ENCODE measurements at regions not wholly inside any gene's neighbourhood (a gene's known extent, or its start where the extent isn't known, plus 50 kb on each side); places are given as distances from the start of the nearest gene placed in this dataset.

DNA sequence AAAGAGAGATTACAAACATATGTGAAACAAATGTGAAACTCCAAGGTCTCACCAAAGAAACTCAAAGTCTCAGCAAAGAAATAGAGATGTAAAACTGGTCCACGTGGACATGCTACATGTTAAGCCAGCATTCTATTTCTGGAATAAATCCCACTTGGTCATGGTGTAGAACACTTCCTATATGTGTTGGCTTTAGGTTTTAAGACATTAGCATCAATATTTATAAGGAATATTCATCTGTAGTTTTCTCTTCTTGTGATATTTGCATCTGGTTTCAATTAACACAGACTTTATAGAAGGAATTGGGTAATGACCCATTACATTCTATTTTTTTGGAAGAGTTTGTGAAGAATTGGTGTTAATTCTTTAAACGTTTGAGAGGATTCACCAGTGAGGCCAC is 133.1 kb downstream of the COPS8 start:
- Mint-ChIP-seq H3K36me3 (ENCODE audit: low read depth) (no peaks in the 10 kb centered on the region), H3K27me3 (ENCODE audit: insufficient read depth) (no peaks in the 10 kb centered on the region), H3K4me3 (no peak overlapping the region), H3K9me3 (no peaks in the 10 kb centered on the region), H3K27ac (no peak overlapping the region), H3K4me1 (ENCODE audit: low read depth) (no peaks in the 10 kb centered on the region)
- intact Hi-C loops (cut with micrococcal nuclease), result no loop called here
- no peak for DNase-seq (ENCODE audit: low spot score)

DNA sequence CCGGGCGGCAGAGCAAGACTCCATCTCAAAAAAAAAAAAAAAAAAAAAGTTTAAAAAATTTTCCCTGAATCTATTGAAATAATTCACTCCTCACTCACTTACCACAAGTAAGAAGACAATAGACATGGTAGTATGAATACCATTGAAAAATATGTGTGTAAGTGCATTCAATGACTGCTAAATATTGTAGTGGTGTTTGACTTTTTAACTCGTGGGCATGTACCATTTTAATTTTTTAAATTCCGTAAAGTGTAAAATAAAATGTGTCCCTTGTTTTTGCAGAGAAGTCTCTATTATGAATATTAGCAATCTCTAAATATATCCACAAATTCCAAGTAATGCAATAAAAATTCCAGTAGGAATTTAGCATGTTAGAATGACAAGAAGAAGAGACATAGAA is 134.1 kb downstream of the COPS8 start:
- no peak for DNase-seq (ENCODE audit: low spot score)
- Mint-ChIP-seq H3K36me3 (ENCODE audit: low read depth) (no peaks in the 10 kb centered on the region), H3K9me3 (no peaks in the 10 kb centered on the region), H3K27ac (no peak overlapping the region), H3K4me3 (no peak overlapping the region), H3K27me3 (ENCODE audit: insufficient read depth) (no peaks in the 10 kb centered on the region), H3K4me1 (ENCODE audit: low read depth) (no peaks in the 10 kb centered on the region)
- intact Hi-C loops (cut with micrococcal nuclease), result no loop called here

DNA sequence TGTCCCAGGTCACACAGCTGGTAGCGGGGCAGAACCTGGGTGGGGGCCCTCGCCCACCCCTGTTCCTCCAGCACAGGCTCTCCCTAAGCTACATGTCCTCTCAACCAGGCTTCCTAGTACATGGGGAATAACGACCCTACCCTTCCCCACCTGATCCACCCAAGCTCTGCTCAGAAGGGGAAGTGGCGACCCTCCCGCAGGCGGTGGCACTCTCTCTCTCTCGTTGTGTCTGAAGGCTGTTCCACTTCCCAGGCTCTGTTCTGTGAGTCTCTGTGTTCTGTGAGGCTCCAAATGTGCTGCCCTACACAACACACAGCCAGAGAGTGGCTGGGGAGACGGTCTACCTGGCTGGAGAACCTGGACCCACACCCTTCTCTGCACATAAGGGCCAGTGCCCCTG is 135.8 kb downstream of the COPS8 start:
- Mint-ChIP-seq H3K4me1 (ENCODE audit: low read depth) (no peaks in the 10 kb centered on the region), H3K36me3 (ENCODE audit: low read depth) (no peaks in the 10 kb centered on the region)

DNA sequence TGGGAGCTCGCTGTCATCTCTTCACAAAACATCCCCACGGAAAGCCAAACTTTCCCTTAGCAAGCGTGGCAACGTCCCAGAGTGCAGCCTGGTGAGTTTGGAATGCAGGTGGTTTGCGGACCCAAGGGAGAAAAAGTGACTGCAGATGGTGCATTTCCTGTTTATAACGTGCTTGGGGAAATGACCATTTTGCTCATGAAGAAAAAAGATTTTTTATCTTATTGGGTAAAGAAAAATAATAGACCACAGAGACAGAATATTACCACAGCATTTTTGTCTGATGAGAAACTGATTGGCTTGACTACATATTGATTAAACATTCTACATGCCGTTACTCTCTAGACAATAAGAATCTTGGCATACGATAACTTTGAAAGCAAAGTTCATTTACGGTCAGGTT is 136.5 kb downstream of the COPS8 start:
- intact Hi-C loops (cut with micrococcal nuclease), result no loop called here
- no peaks in the 10 kb centered on the region for H3K9me3 Mint-ChIP-seq

More for the DNA sequence above, 135.8 kb downstream of the COPS8 start:
- Mint-ChIP-seq H3K4me3 (no peak overlapping the region), H3K27me3 (ENCODE audit: insufficient read depth) (no peaks in the 10 kb centered on the region), H3K9me3 (no peaks in the 10 kb centered on the region), H3K27ac (no peak overlapping the region)
- no peak for DNase-seq (ENCODE audit: low spot score)
- intact Hi-C loops (cut with micrococcal nuclease), result no loop called here

DNA sequence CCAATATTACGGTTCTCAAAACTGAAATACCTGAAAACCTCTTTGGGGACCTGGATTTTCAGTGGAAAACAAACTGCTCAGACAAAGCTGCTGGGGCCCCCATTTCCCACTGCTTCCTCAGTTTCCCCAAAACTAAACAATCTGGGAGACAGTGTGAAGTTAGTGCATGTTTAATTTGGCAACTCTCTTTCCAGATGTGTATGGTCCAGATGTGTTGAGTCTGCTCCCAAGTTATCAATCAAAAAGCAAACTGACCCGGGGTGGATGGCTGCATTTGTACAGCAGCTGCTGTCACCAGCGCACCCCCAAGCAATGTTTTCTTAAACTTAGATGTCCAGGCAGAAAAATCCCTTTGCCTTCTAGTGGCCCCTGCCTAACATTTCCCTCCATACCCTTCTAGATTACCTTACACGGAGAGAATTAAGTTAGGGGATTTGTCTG is 136.9 kb downstream of the COPS8 start:
- Mint-ChIP-seq H3K27me3 (ENCODE audit: insufficient read depth) (no peaks in the 10 kb centered on the region), H3K4me1 (ENCODE audit: low read depth) (peaks cover 6% of the 10 kb centered on the region), H3K27ac (no peak overlapping the region), H3K36me3 (ENCODE audit: low read depth) (no peaks in the 10 kb centered on the region), H3K4me3 (no peak overlapping the region), H3K9me3 (no peaks in the 10 kb centered on the region)
- no peak for DNase-seq (ENCODE audit: low spot score)
- intact Hi-C loops (cut with micrococcal nuclease), result no loop called here

More for the DNA sequence above, 136.5 kb downstream of the COPS8 start:
- Mint-ChIP-seq H3K36me3 (ENCODE audit: low read depth) (no peaks in the 10 kb centered on the region), H3K27me3 (ENCODE audit: insufficient read depth) (no peaks in the 10 kb centered on the region), H3K4me3 (no peak overlapping the region), H3K4me1 (ENCODE audit: low read depth) (peaks cover 2% of the 10 kb centered on the region), H3K27ac (no peak overlapping the region)
- no peak for DNase-seq (ENCODE audit: low spot score)

DNA sequence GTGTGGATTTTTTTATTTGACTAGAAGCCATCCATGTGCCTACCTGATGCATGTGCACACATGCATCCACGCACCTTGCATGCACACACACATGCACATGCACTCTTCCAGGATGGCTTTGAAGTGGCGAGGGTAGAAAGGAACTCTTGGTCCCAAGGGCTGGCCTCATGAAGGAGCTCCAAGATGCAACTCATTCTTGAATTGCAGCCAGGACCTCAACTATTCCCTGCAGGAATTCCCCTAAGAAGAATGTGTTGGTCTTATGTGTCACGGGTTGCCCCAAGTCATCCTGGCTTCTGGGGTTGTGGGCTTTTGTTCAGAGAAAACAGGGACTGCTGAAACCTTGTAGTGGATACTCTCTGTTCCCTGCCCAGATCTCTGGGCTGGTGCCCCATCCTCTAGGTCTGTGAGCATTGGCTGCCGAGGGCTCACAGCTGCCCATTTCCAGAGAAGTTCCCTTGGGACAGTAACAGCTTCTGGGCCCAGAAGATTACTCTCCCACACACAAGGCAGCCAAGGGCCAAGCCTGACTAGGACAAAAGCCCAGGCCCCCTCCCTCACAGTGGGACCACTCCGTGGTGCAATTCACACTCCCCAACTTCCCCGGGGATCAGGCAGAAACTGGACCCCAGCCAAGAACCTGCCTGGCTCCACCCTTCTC is 137.6 kb downstream of the COPS8 start:
- H3K4me1 Mint-ChIP-seq (ENCODE audit: low read depth), result peaks cover 12% of the 10 kb centered on the region
- no peak overlapping the region for H3K4me3 Mint-ChIP-seq
- DNase-seq (ENCODE audit: low spot score), result no peak
- intact Hi-C loops (cut with micrococcal nuclease), result no loop called here
- H3K27ac Mint-ChIP-seq, result no peak overlapping the region
- H3K27me3 Mint-ChIP-seq (ENCODE audit: insufficient read depth), result no peaks in the 10 kb centered on the region
- no peaks in the 10 kb centered on the region for H3K9me3 Mint-ChIP-seq
- H3K36me3 Mint-ChIP-seq (ENCODE audit: low read depth), result no peaks in the 10 kb centered on the region

DNA sequence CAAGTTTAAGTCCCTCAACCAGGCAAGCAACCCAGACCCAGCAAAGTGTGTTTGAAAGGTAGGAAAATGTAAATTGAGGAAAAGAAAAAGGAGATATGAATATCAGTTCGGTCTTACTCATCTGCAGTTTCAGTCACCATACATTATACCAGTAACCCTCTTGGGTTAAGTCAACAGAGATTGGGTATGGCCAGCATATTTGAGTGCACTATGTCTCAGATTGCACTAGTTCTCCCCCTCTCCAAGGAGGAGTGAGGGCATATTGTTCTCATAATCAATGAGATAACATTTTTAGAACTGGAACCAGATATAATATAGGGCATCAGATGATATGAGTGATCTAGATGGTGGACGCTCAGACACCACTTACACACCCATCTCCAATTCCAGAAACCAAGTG is 141.5 kb downstream of the COPS8 start:
- H3K36me3 Mint-ChIP-seq (ENCODE audit: low read depth), result no peaks in the 10 kb centered on the region
- H3K9me3 Mint-ChIP-seq, result no peaks in the 10 kb centered on the region

DNA sequence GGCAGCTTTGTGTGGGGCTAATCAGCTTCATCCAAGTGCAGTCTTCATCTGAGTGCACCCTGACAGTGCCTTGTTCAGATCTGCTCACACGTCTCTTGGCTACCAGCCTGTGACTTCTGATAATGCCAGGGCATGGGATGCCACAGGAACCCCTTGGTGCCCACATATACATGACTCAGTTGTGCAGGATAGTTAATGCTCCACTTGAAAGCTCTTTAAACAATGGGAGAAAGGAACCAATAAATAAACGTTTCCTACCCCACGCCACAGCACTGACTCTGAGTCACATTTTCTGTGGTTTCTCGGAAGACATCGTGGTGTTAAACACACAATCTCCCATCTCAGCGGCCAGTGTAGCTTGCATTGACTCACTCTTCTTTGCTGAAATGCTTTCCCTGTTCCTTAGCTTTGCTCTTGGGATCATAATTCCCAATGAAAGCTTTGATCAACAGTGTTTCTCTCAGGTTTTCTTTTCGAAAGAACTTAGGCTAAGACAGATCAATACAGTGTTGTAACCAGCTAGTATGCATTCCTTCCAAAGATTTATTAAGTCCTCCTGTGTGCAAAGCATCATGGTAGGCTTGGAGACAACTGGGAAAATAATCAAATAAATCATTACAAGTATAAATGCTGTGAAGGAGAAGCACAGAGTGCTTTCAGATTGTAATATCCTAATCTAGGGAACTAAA is 142.0 kb downstream of the COPS8 start:
- Mint-ChIP-seq H3K4me1 (ENCODE audit: low read depth) (peaks cover 12% of the 10 kb centered on the region), H3K27ac (peak overlapping the region; percentile 34), H3K36me3 (ENCODE audit: low read depth) (no peaks in the 10 kb centered on the region), H3K4me3 (no peak overlapping the region), H3K9me3 (no peaks in the 10 kb centered on the region), H3K27me3 (ENCODE audit: insufficient read depth) (peaks cover under 1% of the 10 kb centered on the region)
- no peak for DNase-seq (ENCODE audit: low spot score)
- intact Hi-C loops (cut with micrococcal nuclease), result loop anchor here (2.0 to 5.0 kb wide), 2 partner anchors 71 to 200 kb away; no protein-coding TSS in a partner anchor

More for the DNA sequence above, 141.5 kb downstream of the COPS8 start:
- no peak for DNase-seq (ENCODE audit: low spot score)
- Mint-ChIP-seq H3K4me1 (ENCODE audit: low read depth) (peaks cover 12% of the 10 kb centered on the region), H3K27ac (no peak overlapping the region), H3K27me3 (ENCODE audit: insufficient read depth) (no peaks in the 10 kb centered on the region), H3K4me3 (no peak overlapping the region)
- intact Hi-C loops (cut with micrococcal nuclease), result loop anchor here (2.0 to 5.0 kb wide), 2 partner anchors 70 to 200 kb away; no protein-coding TSS in a partner anchor

DNA sequence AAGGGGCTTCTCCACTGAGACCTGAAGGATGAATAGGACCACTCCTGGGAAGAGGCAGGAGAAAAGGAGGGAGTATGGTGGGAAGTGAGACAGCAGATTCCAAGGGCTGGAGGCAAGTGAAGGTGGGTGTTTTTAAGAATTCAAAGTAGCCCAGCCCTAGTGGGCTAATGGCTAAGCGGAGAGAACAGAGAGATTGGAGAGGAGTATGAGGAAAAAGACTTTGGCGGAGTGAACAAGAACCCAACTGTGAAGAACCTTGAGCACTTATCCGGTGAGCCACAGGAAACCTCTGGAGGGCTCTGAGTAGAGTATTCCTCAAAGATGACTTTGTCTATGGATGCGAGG is 142.6 kb downstream of the COPS8 start:
- no peak overlapping the region for H3K4me3 Mint-ChIP-seq
- DNase-seq (ENCODE audit: low spot score), result no peak
- H3K36me3 Mint-ChIP-seq (ENCODE audit: low read depth), result no peaks in the 10 kb centered on the region
- H3K27me3 Mint-ChIP-seq (ENCODE audit: insufficient read depth), result peaks cover 2% of the 10 kb centered on the region
- H3K27ac Mint-ChIP-seq, result no peak overlapping the region
- intact Hi-C loops (cut with micrococcal nuclease), result loop anchor here (5.0 kb wide), 1 partner anchor 199 kb away; no protein-coding TSS in a partner anchor
- peaks cover 12% of the 10 kb centered on the region for H3K4me1 Mint-ChIP-seq (ENCODE audit: low read depth)
- no peaks in the 10 kb centered on the region for H3K9me3 Mint-ChIP-seq

DNA sequence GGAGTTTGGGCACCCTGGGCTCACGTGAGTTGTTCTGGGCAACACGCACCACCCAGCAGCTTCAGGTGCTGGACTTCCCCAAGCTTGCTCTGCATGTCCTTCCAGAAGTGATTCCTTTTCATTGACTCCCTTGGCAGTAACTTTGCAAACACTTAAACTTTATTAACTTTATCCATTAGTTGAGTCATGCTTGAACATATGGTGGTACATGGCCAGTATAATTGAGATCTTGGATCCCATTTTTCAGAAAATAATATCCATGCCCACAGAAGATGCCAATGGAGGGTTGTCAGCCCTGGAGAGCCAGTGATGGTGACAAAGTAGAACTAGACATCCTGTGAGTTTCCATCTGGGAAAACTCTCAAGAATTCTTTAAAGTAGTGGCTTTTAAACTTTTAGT is 144.2 kb downstream of the COPS8 start:
- no peak for DNase-seq (ENCODE audit: low spot score)
- Mint-ChIP-seq H3K27ac (no peak overlapping the region), H3K27me3 (ENCODE audit: insufficient read depth) (peaks cover 2% of the 10 kb centered on the region), H3K36me3 (ENCODE audit: low read depth) (no peaks in the 10 kb centered on the region), H3K4me3 (no peak overlapping the region), H3K9me3 (no peaks in the 10 kb centered on the region), H3K4me1 (ENCODE audit: low read depth) (peaks cover 12% of the 10 kb centered on the region)
- intact Hi-C loops (cut with micrococcal nuclease), result loop anchor here (5.0 kb wide), 1 partner anchor 197 kb away; no protein-coding TSS in a partner anchor

DNA sequence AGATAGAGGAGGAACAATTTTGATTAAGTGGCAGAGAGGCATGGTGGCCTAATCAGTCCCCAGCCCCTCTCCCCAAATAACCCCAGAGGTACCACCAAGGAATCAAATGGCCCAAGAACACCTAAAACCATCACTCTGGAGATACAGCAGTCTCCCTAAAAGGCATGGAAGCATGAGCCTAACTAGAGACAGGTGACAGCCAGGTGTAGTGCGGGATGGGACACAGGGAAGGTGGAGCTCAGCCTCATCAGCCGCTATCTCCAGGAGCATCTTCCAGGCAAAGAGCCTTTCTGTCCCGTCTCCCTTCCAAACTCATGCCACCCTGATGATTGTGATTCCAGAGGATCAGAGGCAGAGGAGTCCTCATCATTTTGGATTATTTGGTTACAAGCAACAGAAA is 144.7 kb downstream of the COPS8 start:
- H3K4me3 Mint-ChIP-seq, result no peak overlapping the region
- peaks cover 12% of the 10 kb centered on the region for H3K4me1 Mint-ChIP-seq (ENCODE audit: low read depth)
- intact Hi-C loops (cut with micrococcal nuclease), result no loop called here
- no peak for DNase-seq (ENCODE audit: low spot score)
- peaks cover 2% of the 10 kb centered on the region for H3K27me3 Mint-ChIP-seq (ENCODE audit: insufficient read depth)
- no peaks in the 10 kb centered on the region for H3K9me3 Mint-ChIP-seq
- no peak overlapping the region for H3K27ac Mint-ChIP-seq
- no peaks in the 10 kb centered on the region for H3K36me3 Mint-ChIP-seq (ENCODE audit: low read depth)

DNA sequence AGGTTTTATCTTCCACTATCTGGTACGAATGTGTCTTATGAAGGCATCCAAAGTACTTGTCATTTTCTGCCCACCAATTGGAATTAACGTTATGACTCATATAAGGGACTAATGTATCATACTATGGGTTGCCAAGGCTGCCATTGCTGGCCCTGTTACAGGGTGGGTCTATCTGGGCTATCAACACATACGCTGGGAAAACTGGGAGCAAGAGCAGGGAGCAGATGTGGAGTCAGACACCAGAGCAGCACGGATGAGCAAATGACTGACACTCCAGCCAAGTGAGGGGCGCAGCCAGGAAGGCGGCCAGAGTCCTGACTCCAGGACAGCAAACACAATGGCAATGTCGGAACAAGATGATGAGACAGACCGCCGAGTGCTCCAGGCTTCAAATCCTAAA is 145.9 kb downstream of the COPS8 start:
- H3K36me3 Mint-ChIP-seq (ENCODE audit: low read depth), result no peaks in the 10 kb centered on the region
- H3K4me1 Mint-ChIP-seq (ENCODE audit: low read depth), result peaks cover 12% of the 10 kb centered on the region
- peaks cover 2% of the 10 kb centered on the region for H3K27me3 Mint-ChIP-seq (ENCODE audit: insufficient read depth)
- H3K27ac Mint-ChIP-seq, result no peak overlapping the region
- no peaks in the 10 kb centered on the region for H3K9me3 Mint-ChIP-seq
- DNase-seq (ENCODE audit: low spot score), result no peak
- H3K4me3 Mint-ChIP-seq, result no peak overlapping the region
- intact Hi-C loops (cut with micrococcal nuclease), result no loop called here

DNA sequence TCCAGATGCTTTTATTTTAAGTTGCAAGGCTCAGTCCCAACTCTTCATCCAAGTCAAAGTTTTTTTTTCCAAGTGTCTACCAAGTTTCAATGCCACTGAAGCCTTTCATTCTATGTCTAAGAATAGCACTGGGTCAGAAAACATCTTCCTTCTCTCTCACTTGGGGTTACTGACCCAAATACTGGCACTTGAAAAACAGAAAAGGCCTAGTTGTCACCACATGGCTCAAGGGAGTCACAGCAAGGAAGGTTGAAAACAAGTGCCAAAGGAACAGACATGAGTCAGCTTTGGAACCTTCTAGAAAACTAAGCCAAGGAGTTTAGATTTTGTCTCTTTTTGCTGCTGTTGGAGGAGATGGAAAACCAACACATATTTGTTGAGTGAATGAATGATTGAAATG is 146.5 kb downstream of the COPS8 start:
- H3K4me1 Mint-ChIP-seq (ENCODE audit: low read depth), result peaks cover 10% of the 10 kb centered on the region
- peaks cover 3% of the 10 kb centered on the region for H3K27me3 Mint-ChIP-seq (ENCODE audit: insufficient read depth)
- DNase-seq (ENCODE audit: low spot score), result no peak
- no peak overlapping the region for H3K27ac Mint-ChIP-seq
- intact Hi-C loops (cut with micrococcal nuclease), result no loop called here
- H3K9me3 Mint-ChIP-seq, result no peaks in the 10 kb centered on the region
- no peak overlapping the region for H3K4me3 Mint-ChIP-seq
- no peaks in the 10 kb centered on the region for H3K36me3 Mint-ChIP-seq (ENCODE audit: low read depth)

Data from activated T-helper 1 cell treated with anti-CD3 and anti-CD28 coated beads, Interleukin-12 subunit alpha, Interleukin-12 subunit beta, Interleukin-2, Interleukin-4 antibody, amounts not matched to agents 30 ng/mL and 10 ng/mL and 1 ng/mL, durations not matched to agents 14 hours and 24 hours and 36 hours (primary cell).